T-helper 9 cell (primary cell): ENCODE measurements at regions not wholly inside any gene's neighbourhood (a gene's known extent, or its start where the extent isn't known, plus 50 kb on each side); places are given as distances from the start of the nearest gene placed in this dataset.

Experiments used
- DNase-seq: peaks from one replicate; pipeline ENCODE4 v3.0.0-alpha.2; 2020

GRCh38 chr2:6793913-6794312, 71.8 kb downstream of the CMPK2 start:
- no peak for DNase-seq

- DNase-seq = no peak
Measured at GRCh38 chr2:6794448-6794847, 71.3 kb downstream of the CMPK2 start.
